ENCODE measurements at regions not wholly inside any gene's neighbourhood (a gene's known extent, or its start where the extent isn't known, plus 50 kb on each side); places are given as distances from the start of the nearest gene placed in this dataset.
A peak's percentile ranks its signal among the peaks of the same experiment; 100 is the strongest.
"Not testable (repeated sequence)": the region's sequence is repeated elsewhere in the genome, so short reads cannot be mapped to it uniquely, and the experiment has no call there.

- Histone ChIP-seq H3F3A (ENCODE audit: insufficient read depth, low read length) (no peaks in the 10 kb centered on the region), H3K4me1 (ENCODE audit: insufficient read depth, low read length, severe bottlenecking) (peaks cover 13% of the 10 kb centered on the region)
- TF ChIP-seq CTCF (IDR thresholded peaks at IDR 0.05; ENCODE audit: low read length) (no peak), EZH2 (IDR thresholded peaks at IDR 0.05; ENCODE audit: borderline replicate concordance, low read length) (no peak)
Measured at GRCh38 chr1:161432091-161432490, 64.4 kb upstream of the CFAP126 start.

GRCh38 chr1:161427733-161428516, 60.2 kb upstream of the CFAP126 start:
- Histone ChIP-seq H3F3A (ENCODE audit: insufficient read depth, low read length) (peaks cover 5% of the 10 kb centered on the region; the same call in 1 of the 2 replicates), H3K4me1 (ENCODE audit: insufficient read depth, low read length, severe bottlenecking) (peaks cover 29% of the 10 kb centered on the region), H3K4me3 (ENCODE audit: low read depth, low read length, poor library complexity, severe bottlenecking) (peak overlapping the region; percentile 31), H3K79me2 (ENCODE audit: insufficient read depth, low read length) (no peaks in the 10 kb centered on the region), H3K9me3 (ENCODE audit: low read length) (no peaks in the 10 kb centered on the region), H3K36me3 (ENCODE audit: insufficient read depth, low read length) (no peaks in the 10 kb centered on the region), H3K4me2 (ENCODE audit: low read length) (peak overlapping the region; percentile 22; the same call in 1 of the 2 replicates), H3K27ac (ENCODE audit: low read depth, low read length, poor library complexity, severe bottlenecking) (no peak overlapping the region), H3K9me2 (ENCODE audit: low read depth, low read length) (no peaks in the 10 kb centered on the region), H3K9ac (ENCODE audit: low read length) (no peak overlapping the region), H2AFZ (ENCODE audit: low read length) (no peak overlapping the region), H3K27me3 (ENCODE audit: insufficient read depth, low read length) (no peaks in the 10 kb centered on the region), H4K20me1 (ENCODE audit: insufficient read depth, low read length) (no peaks in the 10 kb centered on the region)
- TF ChIP-seq EZH2 (IDR thresholded peaks at IDR 0.05; ENCODE audit: borderline replicate concordance, low read length) (no peak), CTCF (IDR thresholded peaks at IDR 0.05; ENCODE audit: low read length) (no peak)

More at GRCh38 chr1:161432091-161432490, 64.4 kb upstream of the CFAP126 start:
- H4K20me1 ChIP-seq (ENCODE audit: insufficient read depth, low read length): no peaks in the 10 kb centered on the region
- no peak overlapping the region for H3K4me3 ChIP-seq (ENCODE audit: low read depth, low read length, poor library complexity, severe bottlenecking)
- no peaks in the 10 kb centered on the region for H3K9me3 ChIP-seq (ENCODE audit: low read length)
- no peaks in the 10 kb centered on the region for H3K27me3 ChIP-seq (ENCODE audit: insufficient read depth, low read length)
- H3K27ac ChIP-seq (ENCODE audit: low read depth, low read length, poor library complexity, severe bottlenecking): no peak overlapping the region
- H3K36me3 ChIP-seq (ENCODE audit: insufficient read depth, low read length): no peaks in the 10 kb centered on the region
- H2AFZ ChIP-seq (ENCODE audit: low read length): no peak overlapping the region
- no peaks in the 10 kb centered on the region for H3K79me2 ChIP-seq (ENCODE audit: insufficient read depth, low read length)
- H3K9ac ChIP-seq (ENCODE audit: low read length): no peak overlapping the region
- no peaks in the 10 kb centered on the region for H3K9me2 ChIP-seq (ENCODE audit: low read depth, low read length)
- H3K4me2 ChIP-seq (ENCODE audit: low read length): no peak overlapping the region

GRCh38 chr1:161422914-161423313, 55.2 kb upstream of the CFAP126 start:
- not testable (repeated sequence) for H3K36me3 ChIP-seq (ENCODE audit: insufficient read depth, low read length); H3F3A ChIP-seq (ENCODE audit: insufficient read depth, low read length); H3K4me2 ChIP-seq (ENCODE audit: low read length); H3K79me2 ChIP-seq (ENCODE audit: insufficient read depth, low read length); H2AFZ ChIP-seq (ENCODE audit: low read length); H3K27ac ChIP-seq (ENCODE audit: low read depth, low read length, poor library complexity, severe bottlenecking); H3K9ac ChIP-seq (ENCODE audit: low read length); H3K9me2 ChIP-seq (ENCODE audit: low read depth, low read length); H3K4me3 ChIP-seq (ENCODE audit: low read depth, low read length, poor library complexity, severe bottlenecking); H4K20me1 ChIP-seq (ENCODE audit: insufficient read depth, low read length); H3K9me3 ChIP-seq (ENCODE audit: low read length); H3K27me3 ChIP-seq (ENCODE audit: insufficient read depth, low read length)
- peaks cover 63% of the 10 kb centered on the region for H3K4me1 ChIP-seq (ENCODE audit: insufficient read depth, low read length, severe bottlenecking)

- no peaks in the 10 kb centered on the region for H3K9me3 ChIP-seq (ENCODE audit: low read length)
- H3K4me2 ChIP-seq (ENCODE audit: low read length): peak overlapping the region; percentile 71
- peak overlapping the region; percentile 93 for H3K27ac ChIP-seq (ENCODE audit: low read depth, low read length, poor library complexity, severe bottlenecking)
- no peak overlapping the region for H2AFZ ChIP-seq (ENCODE audit: low read length)
- H4K20me1 ChIP-seq (ENCODE audit: insufficient read depth, low read length): no peaks in the 10 kb centered on the region
- H3K36me3 ChIP-seq (ENCODE audit: insufficient read depth, low read length): no peaks in the 10 kb centered on the region
- no peak for TF ChIP-seq EZH2 (IDR thresholded peaks at IDR 0.05; ENCODE audit: borderline replicate concordance, low read length)
- peaks cover 55% of the 10 kb centered on the region for H3K4me1 ChIP-seq (ENCODE audit: insufficient read depth, low read length, severe bottlenecking)
- no peaks in the 10 kb centered on the region for H3K79me2 ChIP-seq (ENCODE audit: insufficient read depth, low read length)
- no peaks in the 10 kb centered on the region for H3K27me3 ChIP-seq (ENCODE audit: insufficient read depth, low read length)
- H3K9me2 ChIP-seq (ENCODE audit: low read depth, low read length): no peaks in the 10 kb centered on the region
- peaks cover 8% of the 10 kb centered on the region; the same call in 1 of the 2 replicates for H3F3A ChIP-seq (ENCODE audit: insufficient read depth, low read length)
- H3K4me3 ChIP-seq (ENCODE audit: low read depth, low read length, poor library complexity, severe bottlenecking): peak overlapping the region; percentile 57
- H3K9ac ChIP-seq (ENCODE audit: low read length): peak overlapping the region; percentile 60
Measured at GRCh38 chr1:161421456-161421855, 53.8 kb upstream of the CFAP126 start.

Data from OCI-LY1 (cell line).